ENCODE measurements at regions not wholly inside any gene's neighbourhood (a gene's known extent, or its start where the extent isn't known, plus 50 kb on each side); places are given as distances from the start of the nearest gene placed in this dataset.
"Not testable (repeated sequence)": the region's sequence is repeated elsewhere in the genome, so short reads cannot be mapped to it uniquely, and the experiment has no call there.

DNA sequence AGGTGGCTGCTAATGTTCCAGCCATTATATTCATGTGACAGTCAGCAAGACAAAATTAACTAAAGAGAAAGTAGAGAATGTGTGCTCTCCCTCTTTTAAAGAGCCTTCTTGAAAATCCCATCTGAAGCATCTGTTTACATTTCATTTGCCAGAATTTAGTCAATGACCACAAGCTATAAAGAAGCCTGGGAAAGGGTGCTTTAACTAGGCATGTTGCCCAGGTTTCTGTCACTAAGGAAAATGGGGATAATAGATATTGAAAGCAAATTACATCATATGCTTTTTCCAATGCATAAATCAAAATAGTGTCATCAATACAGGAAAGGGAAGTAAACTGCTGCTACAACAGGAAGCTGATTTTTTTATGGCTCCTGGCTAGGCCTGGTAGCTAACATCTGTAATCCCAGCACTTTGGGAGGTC lies 67.7 kb downstream of the ELAPOR2 start:
- DNase-seq, result no peak
- CTCF ChIA-PET, result no interaction called here
- H3K4me3 Mint-ChIP-seq (ENCODE audit: low read depth, unreplicated experiment), result no peak overlapping the region
- BruUV-seq (replicated peaks), result no TSS peak
- no peak overlapping the region for H3K27ac Mint-ChIP-seq (ENCODE audit: unreplicated experiment)
- no peaks in the 10 kb centered on the region for H3K36me3 Mint-ChIP-seq (ENCODE audit: insufficient read depth, unreplicated experiment)
- H3K4me1 Mint-ChIP-seq (ENCODE audit: low read depth, unreplicated experiment), result no peaks in the 10 kb centered on the region
- TF ChIP-seq, protein P1, sequence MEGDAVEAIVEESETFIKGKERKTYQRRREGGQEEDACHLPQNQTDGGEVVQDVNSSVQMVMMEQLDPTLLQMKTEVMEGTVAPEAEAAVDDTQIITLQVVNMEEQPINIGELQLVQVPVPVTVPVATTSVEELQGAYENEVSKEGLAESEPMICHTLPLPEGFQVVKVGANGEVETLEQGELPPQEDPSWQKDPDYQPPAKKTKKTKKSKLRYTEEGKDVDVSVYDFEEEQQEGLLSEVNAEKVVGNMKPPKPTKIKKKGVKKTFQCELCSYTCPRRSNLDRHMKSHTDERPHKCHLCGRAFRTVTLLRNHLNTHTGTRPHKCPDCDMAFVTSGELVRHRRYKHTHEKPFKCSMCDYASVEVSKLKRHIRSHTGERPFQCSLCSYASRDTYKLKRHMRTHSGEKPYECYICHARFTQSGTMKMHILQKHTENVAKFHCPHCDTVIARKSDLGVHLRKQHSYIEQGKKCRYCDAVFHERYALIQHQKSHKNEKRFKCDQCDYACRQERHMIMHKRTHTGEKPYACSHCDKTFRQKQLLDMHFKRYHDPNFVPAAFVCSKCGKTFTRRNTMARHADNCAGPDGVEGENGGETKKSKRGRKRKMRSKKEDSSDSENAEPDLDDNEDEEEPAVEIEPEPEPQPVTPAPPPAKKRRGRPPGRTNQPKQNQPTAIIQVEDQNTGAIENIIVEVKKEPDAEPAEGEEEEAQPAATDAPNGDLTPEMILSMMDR (IDR thresholded peaks at IDR 0.05; ENCODE audit: unreplicated experiment), result no peak
- no peaks in the 10 kb centered on the region for H3K9me3 Mint-ChIP-seq (ENCODE audit: low read depth, unreplicated experiment)
- intact Hi-C loops (cut with micrococcal nuclease; ENCODE audit: unreplicated experiment), result no loop called here
- H3K27me3 Mint-ChIP-seq (ENCODE audit: unreplicated experiment), result no peaks in the 10 kb centered on the region

DNA sequence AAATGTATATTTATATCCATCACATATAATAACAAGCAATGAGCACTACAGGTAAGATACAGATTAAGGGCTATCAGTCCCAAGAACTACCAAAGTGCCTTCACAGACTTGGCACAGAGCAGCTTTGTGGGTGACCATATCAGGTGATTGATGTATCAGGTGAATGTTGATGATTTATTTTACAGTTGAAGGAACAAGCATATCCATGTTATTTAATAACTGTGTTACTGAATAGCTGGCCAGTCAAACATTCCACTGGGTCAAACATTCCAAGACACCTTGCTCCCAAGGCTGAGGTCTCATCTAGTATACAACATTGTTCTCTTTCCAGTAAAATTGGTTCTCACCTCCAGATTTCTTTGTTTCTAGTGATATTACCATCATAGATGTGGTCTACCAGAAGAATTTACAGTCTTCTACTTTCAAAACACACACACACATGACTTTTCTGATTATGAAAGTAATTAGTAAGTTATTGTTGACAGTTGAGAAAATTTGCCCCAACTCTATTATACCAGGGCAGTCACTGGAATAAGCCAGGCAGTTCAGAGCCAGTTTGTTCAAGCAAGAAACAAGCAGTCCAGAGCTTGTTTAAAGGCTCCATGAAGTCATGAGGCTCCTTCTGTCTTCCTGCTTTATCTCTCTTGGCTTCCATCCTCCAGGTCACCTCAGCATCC lies 68.2 kb downstream of the ELAPOR2 start:
- no peaks in the 10 kb centered on the region for H3K9me3 Mint-ChIP-seq (ENCODE audit: low read depth, unreplicated experiment)
- CTCF ChIA-PET, result no interaction called here
- TF ChIP-seq, protein P1 (IDR thresholded peaks at IDR 0.05; ENCODE audit: unreplicated experiment), result no peak

DNA sequence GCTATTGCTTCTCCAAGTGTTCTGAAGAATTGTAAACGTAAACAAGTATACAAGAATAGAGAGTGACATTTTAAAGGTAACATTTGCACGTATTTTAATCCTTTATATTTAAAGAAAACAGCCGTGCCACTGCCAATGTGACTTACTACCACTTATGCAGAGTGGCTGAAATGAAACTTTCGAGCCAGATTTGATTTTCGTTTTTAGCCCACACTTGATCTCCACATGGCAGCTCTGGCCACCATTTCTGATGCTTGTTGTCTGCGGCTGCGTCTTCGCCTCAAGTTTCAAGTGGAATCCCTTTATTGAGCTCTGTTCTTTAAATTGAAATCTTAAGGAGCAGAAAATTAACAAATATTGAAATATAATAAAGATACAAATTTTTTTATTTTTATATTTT lies 70.0 kb downstream of the ELAPOR2 start:
- TF ChIP-seq, protein P1 (IDR thresholded peaks at IDR 0.05; ENCODE audit: unreplicated experiment), result no peak
- BruUV-seq (replicated peaks), result no TSS peak
- CTCF ChIA-PET, result no interaction called here

More for the DNA sequence above, 68.2 kb downstream of the ELAPOR2 start:
- no peak for DNase-seq
- Mint-ChIP-seq H3K4me1 (ENCODE audit: low read depth, unreplicated experiment) (no peaks in the 10 kb centered on the region), H3K27ac (ENCODE audit: unreplicated experiment) (no peak overlapping the region), H3K4me3 (ENCODE audit: low read depth, unreplicated experiment) (no peak overlapping the region), H3K27me3 (ENCODE audit: unreplicated experiment) (no peaks in the 10 kb centered on the region), H3K36me3 (ENCODE audit: insufficient read depth, unreplicated experiment) (no peaks in the 10 kb centered on the region)
- intact Hi-C loops (cut with micrococcal nuclease; ENCODE audit: unreplicated experiment), result no loop called here
- no TSS peak for BruUV-seq (replicated peaks)

DNA sequence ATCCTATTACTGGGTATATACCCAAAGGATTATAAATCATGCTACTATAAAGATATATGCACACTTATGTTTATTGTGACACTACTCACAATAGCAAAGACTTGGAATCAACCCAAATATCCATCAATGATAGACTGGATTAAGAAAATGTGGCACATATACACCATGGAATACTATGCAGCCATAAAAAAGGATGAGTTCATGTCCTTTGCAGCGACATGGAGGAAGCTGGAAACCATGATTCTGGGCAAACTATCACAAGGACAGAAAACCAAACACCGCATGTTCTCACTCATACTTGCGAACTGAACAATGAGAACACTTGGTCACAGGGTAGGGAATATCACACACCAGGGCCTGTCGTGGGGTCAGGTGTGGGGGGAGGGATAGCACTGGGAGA lies 71.6 kb downstream of the ELAPOR2 start:
- BruUV-seq (replicated peaks); H3K36me3 Mint-ChIP-seq (ENCODE audit: insufficient read depth, unreplicated experiment); H3K27ac Mint-ChIP-seq (ENCODE audit: unreplicated experiment); H3K4me3 Mint-ChIP-seq (ENCODE audit: low read depth, unreplicated experiment); intact Hi-C loops (cut with micrococcal nuclease; ENCODE audit: unreplicated experiment); H3K4me1 Mint-ChIP-seq (ENCODE audit: low read depth, unreplicated experiment); CTCF ChIA-PET; DNase-seq; H3K9me3 Mint-ChIP-seq (ENCODE audit: low read depth, unreplicated experiment); H3K27me3 Mint-ChIP-seq (ENCODE audit: unreplicated experiment): not testable (repeated sequence)

More for the DNA sequence above, 70.0 kb downstream of the ELAPOR2 start:
- intact Hi-C loops (cut with micrococcal nuclease; ENCODE audit: unreplicated experiment), result no loop called here
- H3K4me3 Mint-ChIP-seq (ENCODE audit: low read depth, unreplicated experiment), result no peak overlapping the region
- no peak for DNase-seq
- no peaks in the 10 kb centered on the region for H3K36me3 Mint-ChIP-seq (ENCODE audit: insufficient read depth, unreplicated experiment)
- H3K27ac Mint-ChIP-seq (ENCODE audit: unreplicated experiment), result no peak overlapping the region
- peaks cover 3% of the 10 kb centered on the region for H3K9me3 Mint-ChIP-seq (ENCODE audit: low read depth, unreplicated experiment)
- no peaks in the 10 kb centered on the region for H3K27me3 Mint-ChIP-seq (ENCODE audit: unreplicated experiment)
- no peaks in the 10 kb centered on the region for H3K4me1 Mint-ChIP-seq (ENCODE audit: low read depth, unreplicated experiment)

DNA sequence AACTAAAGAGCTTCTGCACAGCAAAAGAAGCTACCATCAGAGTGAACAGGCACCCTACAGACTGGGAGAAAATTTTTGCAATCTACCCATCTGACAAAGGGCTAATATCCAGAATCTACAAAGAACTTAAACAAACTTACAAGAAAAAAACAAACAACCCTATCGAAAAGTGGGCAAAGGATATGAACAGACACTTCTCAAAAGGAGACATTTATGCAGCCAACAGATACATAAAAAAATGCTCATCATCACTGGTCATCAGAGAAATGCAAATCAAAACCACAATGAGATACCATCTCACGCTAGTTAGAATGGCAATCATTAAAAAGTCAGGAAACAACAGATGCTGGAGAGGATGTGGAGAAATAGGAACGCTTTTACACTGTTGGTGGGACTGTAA lies 72.1 kb downstream of the ELAPOR2 start:
- H3K36me3 Mint-ChIP-seq (ENCODE audit: insufficient read depth, unreplicated experiment); H3K9me3 Mint-ChIP-seq (ENCODE audit: low read depth, unreplicated experiment); H3K27me3 Mint-ChIP-seq (ENCODE audit: unreplicated experiment); DNase-seq; H3K4me3 Mint-ChIP-seq (ENCODE audit: low read depth, unreplicated experiment); H3K27ac Mint-ChIP-seq (ENCODE audit: unreplicated experiment); CTCF ChIA-PET; intact Hi-C loops (cut with micrococcal nuclease; ENCODE audit: unreplicated experiment); BruUV-seq (replicated peaks); H3K4me1 Mint-ChIP-seq (ENCODE audit: low read depth, unreplicated experiment): not testable (repeated sequence)

DNA sequence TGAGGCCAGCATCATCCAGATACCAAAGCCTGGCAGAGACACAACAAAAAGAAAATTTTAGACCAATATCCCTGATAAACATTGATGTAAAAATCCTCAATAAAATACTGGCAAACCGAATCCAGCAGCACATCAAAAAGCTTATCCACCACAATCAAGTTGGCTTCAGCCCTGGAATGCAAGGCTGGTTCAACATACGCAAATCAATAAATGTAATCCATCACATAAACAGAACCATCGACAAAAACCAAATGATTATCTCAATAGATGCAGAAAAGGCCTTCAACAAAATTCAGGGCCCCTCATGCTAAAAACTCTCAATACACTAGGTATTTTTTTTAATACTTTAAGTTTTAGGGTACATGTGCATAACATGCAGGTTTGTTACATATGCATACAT lies 74.1 kb downstream of the ELAPOR2 start:
- Mint-ChIP-seq H3K9me3 (ENCODE audit: low read depth, unreplicated experiment) (peaks cover 11% of the 10 kb centered on the region), H3K27me3 (ENCODE audit: unreplicated experiment) (peaks cover 15% of the 10 kb centered on the region)
- intact Hi-C loops (cut with micrococcal nuclease; ENCODE audit: unreplicated experiment); H3K36me3 Mint-ChIP-seq (ENCODE audit: insufficient read depth, unreplicated experiment); H3K4me1 Mint-ChIP-seq (ENCODE audit: low read depth, unreplicated experiment); DNase-seq; BruUV-seq (replicated peaks); H3K27ac Mint-ChIP-seq (ENCODE audit: unreplicated experiment); H3K4me3 Mint-ChIP-seq (ENCODE audit: low read depth, unreplicated experiment); CTCF ChIA-PET: not testable (repeated sequence)

DNA sequence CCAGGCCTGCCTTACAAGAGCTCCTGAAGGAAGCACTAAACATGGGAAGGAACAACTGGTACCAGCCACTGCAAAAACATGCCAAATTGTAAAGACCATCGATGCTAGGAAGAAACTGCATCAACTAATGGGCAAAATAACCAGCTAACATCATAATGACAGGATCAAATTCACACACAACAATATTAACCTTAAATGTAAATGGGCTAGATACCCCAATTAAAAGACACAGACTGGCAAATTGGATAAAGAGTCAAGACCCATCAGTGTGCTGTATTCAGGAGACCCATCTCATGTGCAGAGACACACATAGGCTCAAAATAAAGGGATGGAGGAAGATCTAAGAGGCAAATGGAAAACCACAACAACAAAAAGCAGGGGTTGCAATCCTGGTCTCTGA lies 75.8 kb downstream of the ELAPOR2 start:
- DNase-seq; intact Hi-C loops (cut with micrococcal nuclease; ENCODE audit: unreplicated experiment); H3K4me3 Mint-ChIP-seq (ENCODE audit: low read depth, unreplicated experiment); H3K36me3 Mint-ChIP-seq (ENCODE audit: insufficient read depth, unreplicated experiment); CTCF ChIA-PET; H3K4me1 Mint-ChIP-seq (ENCODE audit: low read depth, unreplicated experiment); H3K27ac Mint-ChIP-seq (ENCODE audit: unreplicated experiment); BruUV-seq (replicated peaks): not testable (repeated sequence)
- peaks cover 30% of the 10 kb centered on the region for H3K27me3 Mint-ChIP-seq (ENCODE audit: unreplicated experiment)
- peaks cover 11% of the 10 kb centered on the region for H3K9me3 Mint-ChIP-seq (ENCODE audit: low read depth, unreplicated experiment)

DNA sequence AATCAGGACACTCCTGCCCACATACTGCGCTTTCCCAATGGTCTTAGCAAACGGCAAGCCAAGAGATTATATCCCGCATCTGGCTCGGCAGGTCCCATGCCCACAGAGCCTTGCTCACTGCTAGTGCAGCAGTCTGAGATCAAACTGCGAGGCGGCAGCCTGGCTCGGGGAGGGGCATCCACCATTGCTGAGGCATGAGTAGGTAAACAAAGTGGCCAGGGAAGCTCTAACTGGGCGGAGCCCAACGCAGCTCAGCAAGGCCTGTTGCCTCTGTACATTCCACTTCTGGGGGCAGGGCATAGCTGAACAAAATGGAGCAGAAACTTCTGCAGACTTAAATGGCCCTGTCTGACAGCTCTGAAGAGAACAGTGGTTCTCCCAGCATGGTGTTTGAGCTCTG lies 77.5 kb downstream of the ELAPOR2 start:
- intact Hi-C loops (cut with micrococcal nuclease; ENCODE audit: unreplicated experiment); CTCF ChIA-PET; H3K4me3 Mint-ChIP-seq (ENCODE audit: low read depth, unreplicated experiment); DNase-seq; H3K4me1 Mint-ChIP-seq (ENCODE audit: low read depth, unreplicated experiment); BruUV-seq (replicated peaks); H3K27ac Mint-ChIP-seq (ENCODE audit: unreplicated experiment); H3K36me3 Mint-ChIP-seq (ENCODE audit: insufficient read depth, unreplicated experiment): not testable (repeated sequence)
- Mint-ChIP-seq H3K9me3 (ENCODE audit: low read depth, unreplicated experiment) (peaks cover 11% of the 10 kb centered on the region), H3K27me3 (ENCODE audit: unreplicated experiment) (peaks cover 37% of the 10 kb centered on the region)

Data from Calu3 (cell line).